Fibroblast of mammary gland (primary cell): ENCODE measurements at regions not wholly inside any gene's neighbourhood (a gene's known extent, or its start where the extent isn't known, plus 50 kb on each side); places are given as distances from the start of the nearest gene placed in this dataset.

Experiments
- DNase-seq: peaks from one replicate; pipeline ENCODE4 v3.0.0-alpha.2; 2010; ENCODE audit warnings: low read depth
- H3K4me3 ChIP-seq: 2 replicates; pipeline ENCODE4 v1.5.1; 2011; ENCODE audit warnings: low read depth, mild to moderate bottlenecking, low read length, moderate library complexity; ENCODE audit not compliant: control insufficient read depth
- TF ChIP-seq, protein P1 (sequence below): conservative IDR thresholded peaks from 2 replicates; pipeline ENCODE4 v1.5.1; 2011; ENCODE audit warnings: low read depth, low read length, inconsistent platforms; ENCODE audit not compliant: control insufficient read depth, insufficient read depth

DNA sequence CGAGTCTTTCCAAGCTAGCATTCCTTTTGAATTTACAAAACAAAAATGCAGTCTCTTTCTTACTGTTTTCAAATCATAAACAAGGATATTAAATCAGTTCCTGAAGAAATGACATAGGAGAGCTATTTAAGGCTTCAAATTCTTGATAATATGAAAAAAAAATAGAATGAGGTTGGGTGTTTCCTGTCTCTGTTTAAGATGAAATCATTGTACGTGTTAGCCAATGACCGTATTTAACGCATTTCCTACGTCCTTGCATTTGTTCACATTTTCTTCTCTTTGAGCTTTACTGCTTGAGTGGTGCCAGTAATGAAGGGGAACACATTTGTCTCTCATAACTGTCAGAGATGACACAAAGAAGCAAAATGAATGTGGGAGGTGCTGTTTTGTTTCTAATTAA lies 821.3 kb downstream of the DIAPH3 start:
- TF ChIP-seq, protein P1, sequence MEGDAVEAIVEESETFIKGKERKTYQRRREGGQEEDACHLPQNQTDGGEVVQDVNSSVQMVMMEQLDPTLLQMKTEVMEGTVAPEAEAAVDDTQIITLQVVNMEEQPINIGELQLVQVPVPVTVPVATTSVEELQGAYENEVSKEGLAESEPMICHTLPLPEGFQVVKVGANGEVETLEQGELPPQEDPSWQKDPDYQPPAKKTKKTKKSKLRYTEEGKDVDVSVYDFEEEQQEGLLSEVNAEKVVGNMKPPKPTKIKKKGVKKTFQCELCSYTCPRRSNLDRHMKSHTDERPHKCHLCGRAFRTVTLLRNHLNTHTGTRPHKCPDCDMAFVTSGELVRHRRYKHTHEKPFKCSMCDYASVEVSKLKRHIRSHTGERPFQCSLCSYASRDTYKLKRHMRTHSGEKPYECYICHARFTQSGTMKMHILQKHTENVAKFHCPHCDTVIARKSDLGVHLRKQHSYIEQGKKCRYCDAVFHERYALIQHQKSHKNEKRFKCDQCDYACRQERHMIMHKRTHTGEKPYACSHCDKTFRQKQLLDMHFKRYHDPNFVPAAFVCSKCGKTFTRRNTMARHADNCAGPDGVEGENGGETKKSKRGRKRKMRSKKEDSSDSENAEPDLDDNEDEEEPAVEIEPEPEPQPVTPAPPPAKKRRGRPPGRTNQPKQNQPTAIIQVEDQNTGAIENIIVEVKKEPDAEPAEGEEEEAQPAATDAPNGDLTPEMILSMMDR, result no peak
- no peak for DNase-seq
- no peak overlapping the region for H3K4me3 ChIP-seq

DNA sequence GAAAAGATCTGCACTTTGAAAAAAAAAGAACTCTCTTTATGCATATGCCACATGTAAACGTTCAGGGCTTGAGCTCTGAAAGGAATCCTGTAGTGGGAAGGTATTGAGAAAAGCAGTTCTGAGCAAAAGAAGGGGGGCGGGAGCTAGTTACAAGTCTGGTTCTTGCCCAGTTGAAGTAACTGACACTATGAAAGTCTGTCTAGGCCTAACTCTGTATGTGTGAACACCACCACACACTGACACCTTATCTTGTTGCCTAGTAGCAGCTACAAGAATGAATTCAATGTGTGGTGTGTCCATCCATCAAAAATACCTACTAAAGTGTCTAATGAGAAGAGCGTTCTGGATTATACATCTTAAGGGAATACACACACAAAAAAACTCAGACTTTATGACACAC lies 820.6 kb downstream of the DIAPH3 start:
- no peak overlapping the region for H3K4me3 ChIP-seq
- TF ChIP-seq, protein P1, result no peak
- no peak for DNase-seq

DNA sequence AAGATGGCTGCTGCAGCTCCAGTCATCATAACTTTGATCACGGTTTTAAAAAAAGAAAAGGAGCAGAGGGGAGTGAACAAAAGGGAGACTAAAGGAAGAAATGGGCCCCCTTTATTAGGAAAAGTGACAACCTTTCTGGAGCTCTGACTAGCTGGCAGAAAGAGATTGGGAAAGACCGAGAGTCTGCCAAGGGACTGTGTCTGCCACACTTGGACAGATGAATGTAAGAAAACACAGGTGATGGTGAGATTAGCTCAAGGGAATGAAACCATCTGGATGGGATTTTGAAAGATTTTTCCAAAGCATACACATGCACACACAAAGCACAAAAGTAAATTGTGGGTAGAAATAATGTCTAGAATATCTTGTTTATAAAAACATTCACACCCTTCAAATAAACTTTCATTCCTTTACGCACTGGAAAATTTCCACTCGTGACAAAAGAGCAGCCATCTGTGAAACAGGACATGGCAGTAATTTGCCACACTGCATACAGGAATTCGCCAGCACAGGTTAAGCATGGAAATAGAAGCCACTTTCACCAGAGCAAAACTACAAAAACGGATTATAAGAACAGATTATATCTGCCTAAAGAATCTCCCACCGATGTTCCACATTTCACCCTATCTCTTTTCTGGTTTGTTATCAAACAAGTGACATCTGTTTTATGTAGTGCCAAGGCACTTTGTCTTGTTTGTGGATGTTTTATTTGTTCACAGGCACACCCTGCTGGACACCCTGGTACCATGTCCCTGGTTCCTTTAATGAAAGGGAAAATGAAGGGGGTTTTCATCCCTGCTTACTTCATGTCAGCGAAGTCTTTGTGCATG lies 819.5 kb downstream of the DIAPH3 start:
- no peak for DNase-seq
- H3K4me3 ChIP-seq, result no peak overlapping the region
- TF ChIP-seq, protein P1, result no peak

DNA sequence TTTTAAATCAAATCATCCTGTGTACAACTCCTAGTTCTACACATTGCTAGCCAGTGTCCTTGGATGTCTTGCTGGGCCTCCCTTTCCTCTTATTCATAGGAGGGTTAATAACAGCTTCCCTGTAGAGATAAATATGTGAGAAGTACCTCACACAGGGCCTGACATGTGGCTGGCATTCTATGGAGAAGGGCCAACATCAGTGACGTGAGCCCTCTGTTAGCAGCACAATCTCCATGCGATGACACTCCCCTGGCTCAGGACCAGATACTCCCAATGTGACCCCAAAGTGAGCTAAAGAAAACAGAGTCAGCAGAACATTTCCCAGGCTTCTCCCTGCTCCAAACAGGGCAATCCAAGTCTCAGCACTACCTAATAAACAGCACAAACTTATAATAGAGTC lies 818.4 kb downstream of the DIAPH3 start:
- H3K4me3 ChIP-seq, result no peak overlapping the region
- DNase-seq, result no peak
- TF ChIP-seq, protein P1, result no peak

DNA sequence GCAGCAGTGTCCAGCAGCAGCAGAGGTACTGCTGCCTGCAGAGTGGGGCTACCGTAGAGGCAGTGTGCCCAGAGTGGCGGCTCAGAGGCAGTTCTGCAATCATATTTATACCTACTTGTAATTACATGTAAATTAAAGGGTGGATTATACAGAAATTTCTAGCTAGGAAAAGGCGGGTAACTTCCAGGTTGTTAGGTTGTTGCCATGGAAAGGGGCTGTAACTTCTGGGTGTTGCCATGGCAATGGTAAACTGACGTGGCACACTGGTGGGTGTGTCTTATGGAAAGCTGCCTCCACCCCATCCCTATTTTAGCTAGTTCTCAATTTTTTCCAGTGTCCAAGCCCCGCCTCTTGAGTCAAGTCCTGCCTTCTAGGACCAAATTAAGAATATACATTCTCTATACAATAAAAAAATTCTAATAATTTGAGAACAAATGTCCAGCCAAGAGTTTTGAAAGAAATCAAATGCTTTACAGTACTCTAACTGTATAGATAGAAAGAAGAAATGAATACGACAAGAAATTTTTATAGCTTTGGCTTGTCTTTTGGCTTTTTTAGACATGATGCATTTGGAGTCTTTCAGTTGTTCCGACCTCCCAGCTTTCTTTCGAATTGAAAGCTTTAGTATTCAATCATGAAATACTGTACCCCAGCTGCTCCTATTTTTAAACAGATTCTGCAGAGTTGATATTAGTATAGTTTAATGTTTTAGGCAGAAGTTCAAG lies 816.6 kb downstream of the DIAPH3 start:
- DNase-seq, result no peak
- TF ChIP-seq, protein P1, result no peak
- no peak overlapping the region for H3K4me3 ChIP-seq

DNA sequence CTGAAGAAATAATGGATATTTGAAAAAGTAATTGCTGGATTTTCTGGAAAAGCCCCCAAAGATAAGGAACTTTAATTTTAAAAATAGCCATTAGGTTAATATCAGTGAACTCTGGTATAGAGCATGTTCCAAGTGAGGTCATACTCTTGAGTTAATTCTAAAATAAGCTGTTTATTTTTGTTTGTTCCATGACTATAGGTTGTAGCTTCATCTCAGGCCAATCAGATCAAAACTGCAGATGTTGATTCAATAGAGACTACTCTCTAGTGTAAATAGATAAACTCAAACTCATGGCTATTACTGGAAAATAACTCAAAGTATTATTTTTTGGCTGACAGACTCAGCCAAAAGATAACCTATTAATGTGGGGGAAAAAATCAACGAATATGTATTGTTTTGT lies 815.1 kb downstream of the DIAPH3 start:
- TF ChIP-seq, protein P1, result no peak
- H3K4me3 ChIP-seq, result no peak overlapping the region
- no peak for DNase-seq
